Stimulated activated CD8-positive, alpha-beta memory T cell treated with anti-CD3 and anti-CD28 coated beads, Interleukin-4, amount 100 ng/mL, for 1 hour (primary cell): ENCODE measurements at regions not wholly inside any gene's neighbourhood (a gene's known extent, or its start where the extent isn't known, plus 50 kb on each side); places are given as distances from the start of the nearest gene placed in this dataset.

Experiments used
- DNase-seq, 2 donors: peaks; one replicate each; pipeline ENCODE4 v3.0.0-alpha.2; 2020; ENCODE audit warnings: low read depth in 2 of 2, low spot score in 1 of 2

GRCh38 chr18:45222180-45222579 is 393.1 kb upstream of the SLC14A2 start:
- no peak for DNase-seq

GRCh38 chr18:45227001-45227742 is 388.1 kb upstream of the SLC14A2 start:
- DNase-seq, result no peak

GRCh38 chr18:45228796-45229388 is 386.4 kb upstream of the SLC14A2 start:
- no peak for DNase-seq

GRCh38 chr18:45231617-45232016 is 383.7 kb upstream of the SLC14A2 start:
- DNase-seq, result no peak

GRCh38 chr18:45232061-45232460 is 383.2 kb upstream of the SLC14A2 start:
- DNase-seq, result no peak

GRCh38 chr18:45236676-45237075 is 378.6 kb upstream of the SLC14A2 start:
- DNase-seq, result no peak

- no peak for DNase-seq
Observed at GRCh38 chr18:45237343-45238098, 377.8 kb upstream of the SLC14A2 start.

- DNase-seq, result no peak
Observed at GRCh38 chr18:45241271-45241670, 374.0 kb upstream of the SLC14A2 start.

GRCh38 chr18:45241982-45242565 is 373.2 kb upstream of the SLC14A2 start:
- DNase-seq, result no peak

- no peak for DNase-seq
Observed at GRCh38 chr18:45243340-45244110, 371.8 kb upstream of the SLC14A2 start.

GRCh38 chr18:45245091-45245511 is 370.2 kb upstream of the SLC14A2 start:
- no peak for DNase-seq

GRCh38 chr18:45248240-45248903 is 366.9 kb upstream of the SLC14A2 start:
- DNase-seq, result no peak

GRCh38 chr18:45249246-45249661 is 366.0 kb upstream of the SLC14A2 start:
- no peak for DNase-seq

- DNase-seq, result no peak
Observed at GRCh38 chr18:45250479-45250878, 364.8 kb upstream of the SLC14A2 start.

GRCh38 chr18:45251236-45251635 is 364.0 kb upstream of the SLC14A2 start:
- no peak for DNase-seq

GRCh38 chr18:45252474-45252873 is 362.8 kb upstream of the SLC14A2 start:
- no peak for DNase-seq

- DNase-seq, result no peak
Observed at GRCh38 chr18:45253056-45253565, 362.2 kb upstream of the SLC14A2 start.

GRCh38 chr18:45253973-45254708 is 361.1 kb upstream of the SLC14A2 start:
- DNase-seq, result no peak

- no peak for DNase-seq
Observed at GRCh38 chr18:45254709-45255082, 360.6 kb upstream of the SLC14A2 start.
